GM18520 (cell line): ENCODE measurements at regions not wholly inside any gene's neighbourhood (a gene's known extent, or its start where the extent isn't known, plus 50 kb on each side); places are given as distances from the start of the nearest gene placed in this dataset.

Experiments used
- ATAC-seq: cut with Tn5 transposase; IDR thresholded peaks from one replicate; pipeline ENCODE4 v1.9.1; 2021; ENCODE audit not compliant: unreplicated experiment

DNA sequence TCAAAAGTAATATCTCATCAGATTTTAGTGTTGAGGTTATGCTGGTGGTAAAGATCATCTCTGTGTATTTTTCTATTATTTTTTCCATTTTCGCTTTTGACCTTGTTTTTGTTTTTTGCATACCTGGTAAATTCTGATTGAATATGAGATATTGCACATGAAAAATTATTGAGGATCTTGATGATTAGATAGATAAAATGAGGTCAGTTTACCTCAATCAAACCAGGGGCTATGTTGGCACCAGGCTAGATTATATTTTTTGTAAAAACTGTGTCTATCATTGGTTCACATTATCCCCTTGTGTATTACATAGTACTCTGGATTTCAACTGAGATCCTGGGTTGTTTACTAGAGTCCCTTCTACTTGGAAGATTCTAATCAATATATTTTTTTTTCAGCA lies 774.9 kb upstream of the ZNF608 start:
- ATAC-seq, result no peak

DNA sequence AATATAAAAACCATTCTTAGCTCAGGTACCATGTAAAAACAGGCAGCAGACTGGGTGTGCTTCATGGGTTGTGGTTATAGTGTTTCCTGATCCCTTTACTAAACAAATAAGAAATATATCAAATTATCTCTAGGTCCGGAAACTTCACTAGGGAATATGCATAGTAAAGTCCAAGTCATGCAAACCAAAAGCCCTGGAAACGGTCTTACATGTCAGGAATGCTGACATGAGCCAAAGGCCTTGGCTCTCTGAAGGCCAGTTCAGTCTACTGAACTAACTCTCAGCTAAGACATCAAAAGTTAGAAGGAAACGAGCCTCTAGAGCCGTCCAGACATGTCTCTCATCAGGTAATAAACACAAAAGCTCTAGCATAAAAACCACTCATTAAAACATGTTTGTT lies 778.9 kb upstream of the ZNF608 start:
- ATAC-seq, result no peak

DNA sequence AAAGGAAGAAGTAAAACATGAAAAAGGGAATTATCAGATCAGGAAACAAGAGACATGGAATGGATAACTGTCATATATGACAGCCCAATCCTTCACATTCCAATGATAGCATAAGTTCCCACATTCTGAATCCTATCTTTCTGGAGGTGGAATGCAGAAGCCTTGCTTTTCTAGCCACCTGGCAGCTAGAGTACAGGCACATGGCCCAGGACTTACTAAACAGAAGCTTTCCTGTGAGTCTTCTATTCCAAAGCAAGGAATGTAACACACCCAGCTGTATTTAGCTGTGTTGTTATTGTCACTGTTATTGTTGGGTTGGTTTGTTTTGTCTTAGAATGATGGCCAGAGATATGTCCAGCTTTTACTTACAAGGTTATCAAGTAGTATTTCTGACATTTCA lies 780.5 kb upstream of the ZNF608 start:
- ATAC-seq, result no peak

DNA sequence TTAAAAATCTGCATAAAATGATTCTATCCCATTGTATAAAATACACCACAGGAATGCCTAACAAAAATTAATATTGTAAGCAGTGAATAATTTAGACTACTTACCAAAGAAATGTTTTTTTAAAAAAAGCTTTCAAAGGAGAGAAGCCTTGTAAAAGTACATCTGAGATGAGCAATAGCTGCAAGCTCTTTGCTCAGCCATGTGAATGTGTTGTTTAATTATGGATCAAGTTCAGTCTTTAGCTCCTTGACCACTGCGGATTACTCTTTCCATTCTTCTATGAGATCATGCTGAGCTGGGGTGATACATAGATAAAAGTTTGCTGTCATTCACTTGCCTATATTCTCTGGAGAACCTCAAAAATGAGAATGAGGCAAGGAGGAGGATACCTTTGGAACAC lies 782.4 kb upstream of the ZNF608 start:
- no peak for ATAC-seq

DNA sequence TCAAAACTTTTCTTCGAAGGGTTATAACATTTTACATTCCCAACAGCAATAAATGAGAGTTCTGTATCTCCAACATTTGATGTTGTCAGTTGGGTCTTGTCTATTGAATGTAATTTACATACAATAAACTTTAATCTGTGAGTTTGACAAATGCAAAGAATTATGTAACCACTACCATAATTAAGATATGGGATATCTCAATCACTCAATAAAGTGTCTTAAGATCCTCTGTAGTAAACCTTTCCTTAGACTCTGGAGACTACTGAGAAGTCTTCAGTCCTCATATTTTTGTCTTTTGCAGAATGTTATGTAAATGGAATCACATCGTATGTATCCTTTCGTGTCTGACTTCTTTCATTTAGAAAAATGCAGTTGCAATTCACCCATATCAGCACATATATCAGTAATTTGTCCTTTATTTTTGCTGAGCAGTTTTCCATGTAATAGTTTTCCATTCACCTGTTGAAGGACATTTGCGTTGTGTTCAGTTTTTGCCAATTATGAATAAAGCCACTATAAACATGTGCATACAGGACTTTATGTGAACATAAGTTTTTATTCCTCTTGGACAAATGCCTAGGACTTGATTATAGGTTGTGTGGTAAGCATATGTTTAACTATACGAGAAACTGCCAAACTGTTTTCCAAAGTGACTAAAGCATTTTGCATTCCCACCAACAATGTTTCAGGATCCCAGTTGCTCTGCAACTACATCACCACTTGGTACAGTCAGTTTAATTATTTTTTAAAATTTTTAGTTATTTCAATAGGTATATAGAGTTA lies 784.6 kb upstream of the ZNF608 start:
- ATAC-seq, result no peak

DNA sequence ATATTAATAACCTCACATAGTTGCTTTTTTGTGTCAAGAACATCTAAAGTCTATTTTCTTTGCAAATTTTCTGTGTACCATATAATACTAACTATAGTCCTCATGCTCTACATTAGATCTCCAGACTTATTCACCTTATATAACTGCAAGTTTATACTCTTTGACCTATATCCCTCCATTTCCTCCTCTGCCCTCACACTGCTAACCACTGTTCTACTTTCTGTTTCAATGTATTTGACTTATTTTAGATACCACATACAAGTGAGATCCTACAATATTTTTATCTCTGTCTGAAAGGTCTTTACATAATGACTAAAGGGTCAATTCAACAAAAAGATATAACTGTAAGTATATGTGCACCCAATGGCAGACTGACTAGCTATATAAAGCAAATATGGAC lies 789.7 kb upstream of the ZNF608 start:
- peak; percentile 53 for ATAC-seq

DNA sequence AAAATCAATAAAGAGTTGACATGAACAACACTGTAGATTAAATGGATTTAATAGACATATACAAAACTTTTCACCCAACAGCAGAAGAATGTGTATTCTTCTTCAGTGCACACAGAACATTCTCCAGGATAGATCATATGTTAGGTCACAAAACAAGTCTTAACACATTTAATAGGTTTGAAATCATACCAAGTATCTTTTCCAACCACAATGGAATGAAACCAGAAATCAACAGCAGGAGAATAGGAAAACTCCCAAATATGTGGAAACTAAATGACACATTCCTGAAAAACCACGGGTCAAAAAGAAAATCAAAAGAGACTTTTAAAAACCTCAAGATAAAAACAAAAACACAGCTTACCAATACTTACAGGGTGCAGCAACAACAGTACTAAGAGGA lies 790.1 kb upstream of the ZNF608 start:
- no peak for ATAC-seq

DNA sequence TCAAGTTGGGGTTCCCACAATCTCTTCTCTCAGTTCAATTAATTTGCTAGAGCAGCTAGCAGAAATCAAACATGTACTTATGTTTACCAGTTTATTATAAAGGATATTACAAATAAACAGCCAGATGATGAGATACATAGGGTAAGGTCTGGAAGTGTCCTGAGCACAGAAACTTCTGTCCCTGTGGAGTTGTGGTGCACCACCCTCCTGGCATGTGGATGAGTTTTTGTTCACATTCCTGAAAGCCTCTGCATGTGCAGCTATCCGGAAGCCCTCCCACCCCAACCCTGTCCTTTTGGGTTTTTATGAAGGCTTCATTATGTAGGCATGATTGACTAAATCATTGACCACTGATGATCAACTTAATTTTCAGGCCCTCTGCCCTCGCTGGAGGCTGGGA lies 791.2 kb upstream of the ZNF608 start:
- no peak for ATAC-seq

DNA sequence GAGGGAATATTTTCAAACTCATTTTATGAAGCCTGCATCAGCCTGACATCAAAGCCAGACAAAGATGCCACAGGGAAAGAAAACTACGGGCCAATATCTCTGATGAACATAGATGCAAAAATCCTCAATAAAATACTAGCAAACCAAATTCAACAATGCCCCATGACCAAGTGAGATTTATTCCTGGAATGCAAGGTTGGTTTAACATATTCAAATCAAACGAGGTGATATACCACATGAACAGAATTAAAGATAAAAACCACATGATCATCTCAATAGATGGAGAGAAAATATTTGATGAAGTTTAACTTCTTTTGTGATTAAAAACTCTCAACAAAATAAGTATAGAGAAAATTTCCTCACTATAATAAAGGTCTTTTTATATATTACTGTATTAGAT lies 792.0 kb upstream of the ZNF608 start:
- ATAC-seq, result no peak

DNA sequence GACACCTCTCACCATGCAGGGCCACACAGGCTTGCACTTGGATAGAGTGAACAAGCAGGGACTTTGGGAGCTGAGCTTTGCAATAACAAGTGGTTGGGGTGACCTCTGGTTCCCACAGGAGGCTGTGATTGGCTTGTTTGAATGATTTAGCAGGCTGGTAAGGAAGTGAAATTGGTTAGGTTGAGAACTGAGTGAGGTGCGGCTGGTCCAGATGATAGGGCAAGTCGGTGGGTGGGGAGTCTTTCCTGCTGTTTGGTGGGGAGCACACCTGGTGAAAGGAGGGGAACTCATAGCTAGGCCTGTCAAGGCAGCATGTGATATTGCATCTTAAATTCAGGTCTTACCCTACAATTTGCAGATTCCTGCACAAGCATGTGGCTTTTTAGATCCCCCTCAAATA lies 794.6 kb upstream of the ZNF608 start:
- ATAC-seq, result no peak

DNA sequence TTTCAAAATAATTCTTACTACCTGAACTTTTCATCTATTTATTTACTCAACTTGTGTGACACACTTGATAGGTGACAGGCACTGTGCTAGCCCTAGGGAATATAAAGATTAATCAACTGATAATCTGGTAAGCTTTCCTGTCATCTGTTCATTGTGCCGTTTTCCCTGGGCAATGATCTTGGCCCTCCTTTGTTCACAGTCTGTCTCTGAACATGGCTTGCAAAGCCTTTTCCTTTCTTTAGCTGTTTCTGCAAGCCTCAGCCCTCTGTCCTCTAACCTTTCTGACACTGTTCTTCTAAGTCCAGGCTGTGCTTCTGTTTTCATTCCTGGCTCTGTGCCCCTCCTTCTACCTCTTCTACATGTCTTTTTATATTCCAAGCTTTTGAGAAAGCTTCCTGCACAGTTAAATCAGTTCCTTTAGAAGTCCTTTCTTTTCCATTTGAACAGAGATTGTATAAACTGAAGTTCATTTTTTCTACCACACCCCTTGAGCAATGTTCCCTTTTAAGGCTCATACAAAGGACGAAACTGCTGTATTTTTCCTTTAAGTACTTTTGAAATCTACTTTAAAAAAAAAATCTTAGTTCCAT lies 803.0 kb upstream of the ZNF608 start:
- no peak for ATAC-seq

DNA sequence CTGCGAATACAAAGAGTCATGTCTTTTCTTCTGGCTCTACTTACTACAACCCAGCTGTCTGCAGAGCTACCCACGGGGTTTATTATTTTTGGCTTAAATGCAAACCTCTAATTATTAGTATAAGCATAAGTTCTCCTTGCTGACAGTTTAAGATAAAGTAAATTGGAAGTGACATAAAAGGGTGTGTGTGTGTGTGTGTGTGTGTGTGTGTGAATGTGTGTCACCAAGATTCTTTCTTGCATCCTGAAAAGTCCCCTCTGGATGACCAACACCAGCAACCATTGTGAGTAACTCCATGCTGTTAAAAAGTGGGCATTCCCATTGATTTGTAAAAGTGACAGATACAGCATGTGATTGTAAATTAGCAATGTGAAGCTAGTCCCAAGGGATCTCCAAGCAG lies 803.8 kb upstream of the ZNF608 start:
- ATAC-seq, result no peak

DNA sequence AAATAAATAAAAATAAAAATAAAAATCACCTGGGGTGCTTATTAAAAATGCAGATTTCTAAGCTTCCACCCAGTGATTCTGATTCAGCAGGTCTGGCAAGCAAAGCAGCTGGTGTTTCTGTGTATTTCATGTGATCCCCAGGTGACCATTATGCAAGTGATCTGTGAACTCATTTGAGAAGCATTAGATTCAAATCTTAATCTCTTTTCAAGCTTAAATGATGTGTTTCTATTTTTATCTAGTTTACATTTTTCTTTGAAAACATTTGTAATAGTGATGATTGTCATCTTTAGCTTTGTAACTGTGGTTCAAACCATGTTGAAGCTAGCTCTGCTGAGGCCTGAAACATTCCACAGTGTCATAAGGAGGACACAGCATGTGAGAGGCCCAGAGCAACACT lies 804.8 kb upstream of the ZNF608 start:
- ATAC-seq, result no peak

DNA sequence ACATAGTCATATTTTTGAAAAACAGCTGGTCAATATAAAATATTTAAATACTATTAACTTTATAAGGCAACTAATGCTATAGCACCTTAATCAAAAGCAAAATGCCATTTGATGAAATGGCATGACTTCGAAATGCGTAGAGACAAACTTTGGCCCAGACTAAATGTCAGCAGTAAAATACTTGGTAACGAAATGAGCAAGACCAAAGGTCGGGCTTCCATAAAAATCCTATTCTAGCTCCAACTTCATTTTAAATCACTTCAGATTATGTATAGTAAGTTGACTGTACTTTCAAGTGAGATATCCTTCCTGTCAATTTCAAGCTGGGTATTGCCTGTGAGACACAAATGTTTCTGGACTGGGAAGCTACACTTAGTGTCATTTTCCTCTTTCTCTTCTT lies 805.4 kb upstream of the ZNF608 start:
- ATAC-seq, result no peak

DNA sequence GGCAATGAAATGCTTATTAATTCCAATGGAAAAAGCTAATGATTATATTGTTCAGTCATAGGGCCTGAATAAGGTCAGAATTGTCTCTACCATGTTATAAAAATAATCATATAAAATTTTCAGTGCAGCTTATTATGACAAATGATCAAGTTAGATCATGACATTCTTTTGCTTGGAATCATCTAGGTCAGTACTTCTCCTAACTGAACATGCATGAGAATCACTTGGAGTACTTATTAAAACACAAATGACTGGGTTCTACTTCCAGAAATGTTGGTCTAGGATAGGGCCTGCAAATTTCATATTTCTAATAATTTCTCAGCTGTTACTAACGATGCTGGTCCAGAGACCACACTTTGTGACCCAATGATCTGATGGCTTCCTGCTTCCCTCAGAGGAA lies 806.0 kb upstream of the ZNF608 start:
- ATAC-seq, result no peak

DNA sequence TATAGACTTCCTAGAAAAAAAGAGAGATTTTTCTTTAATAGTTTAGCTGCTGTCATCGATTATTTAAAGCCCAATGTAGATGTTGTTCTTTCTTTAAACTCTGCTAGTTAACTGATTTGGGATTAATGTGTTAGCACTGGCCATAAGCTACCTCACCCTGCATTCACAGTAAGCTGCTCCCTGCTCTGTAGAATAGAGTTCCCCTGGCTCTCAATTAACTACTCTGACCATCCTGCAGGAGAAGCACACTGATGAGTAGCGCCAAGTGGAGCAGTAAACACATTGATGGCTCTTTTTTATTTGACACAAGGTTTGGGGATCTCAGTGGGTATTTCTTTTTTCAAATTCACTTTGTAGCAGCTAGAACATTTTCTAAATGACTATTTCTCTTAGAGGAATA lies 807.9 kb upstream of the ZNF608 start:
- no peak for ATAC-seq

DNA sequence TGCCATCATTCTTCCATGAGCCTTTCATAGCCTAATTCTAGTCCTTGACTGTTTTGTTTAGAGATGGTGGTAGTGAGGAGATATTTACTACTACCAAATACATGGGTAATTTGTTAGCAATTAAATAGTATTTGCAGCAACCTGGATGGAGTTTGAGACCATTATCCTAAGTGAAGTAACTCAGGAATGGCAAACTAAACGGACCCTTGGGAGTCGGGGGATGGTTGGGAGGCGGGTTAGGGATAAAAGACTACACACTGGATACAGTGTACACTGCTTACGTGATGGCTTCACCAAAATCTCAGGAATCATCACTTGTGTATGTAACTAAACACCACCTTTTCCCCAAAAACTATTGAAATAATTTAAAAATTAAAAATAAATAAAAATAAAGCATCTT lies 809.2 kb upstream of the ZNF608 start:
- ATAC-seq, result no peak

DNA sequence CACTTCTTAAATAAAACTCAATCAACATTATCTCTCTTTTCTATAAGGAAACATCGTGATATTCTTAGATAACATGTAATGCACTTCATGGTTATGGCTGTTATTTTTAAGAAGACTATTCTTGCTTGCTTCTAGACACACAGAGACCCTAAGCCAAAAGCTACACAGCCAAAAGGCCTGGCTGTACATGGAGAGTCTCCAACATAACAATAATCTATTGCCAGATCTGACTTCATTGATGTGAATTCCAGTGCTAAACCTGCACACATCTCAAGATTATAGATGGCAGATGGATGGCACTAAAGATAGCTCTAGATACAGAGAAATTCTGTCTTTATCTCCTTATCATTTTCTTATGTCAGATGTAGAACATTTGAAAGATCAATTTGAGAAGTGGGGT lies 811.6 kb upstream of the ZNF608 start:
- ATAC-seq, result no peak

DNA sequence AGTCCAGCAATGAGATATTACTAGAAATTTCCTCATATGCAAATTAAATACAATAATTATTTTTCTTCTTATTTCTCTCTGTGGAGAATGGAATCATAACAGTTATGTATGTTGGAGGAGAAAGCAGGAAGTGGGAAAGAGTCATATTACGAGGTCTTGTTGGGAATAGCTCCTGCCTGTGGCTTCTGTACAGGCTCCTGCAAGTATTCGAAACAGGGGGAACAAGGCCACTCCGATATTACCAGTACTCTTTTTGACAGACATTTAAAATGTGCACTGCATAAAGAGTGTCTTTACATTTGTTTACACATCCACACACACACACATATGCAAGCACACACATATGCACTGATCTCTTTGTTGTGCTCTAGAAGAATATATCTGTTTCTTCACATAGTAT lies 812.0 kb upstream of the ZNF608 start:
- no peak for ATAC-seq

DNA sequence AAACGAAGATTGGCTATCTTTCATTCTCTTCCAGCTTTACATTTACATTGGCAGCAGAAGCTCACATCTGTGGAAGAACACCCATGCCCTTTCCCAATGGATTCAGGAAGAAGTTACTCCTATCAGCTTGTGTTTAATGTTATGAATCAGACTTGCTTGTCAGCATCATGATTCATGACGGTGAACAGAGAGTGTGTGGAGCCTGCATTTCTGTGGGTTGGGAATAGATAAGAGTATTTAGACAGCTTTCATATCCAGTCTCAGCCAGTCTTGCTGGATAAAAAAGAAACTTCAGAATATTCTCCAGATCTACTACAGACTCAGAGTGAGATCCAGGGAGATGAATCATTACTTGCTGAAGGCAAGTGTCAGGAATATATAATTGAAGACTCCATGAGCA lies 812.9 kb upstream of the ZNF608 start:
- ATAC-seq, result no peak

DNA sequence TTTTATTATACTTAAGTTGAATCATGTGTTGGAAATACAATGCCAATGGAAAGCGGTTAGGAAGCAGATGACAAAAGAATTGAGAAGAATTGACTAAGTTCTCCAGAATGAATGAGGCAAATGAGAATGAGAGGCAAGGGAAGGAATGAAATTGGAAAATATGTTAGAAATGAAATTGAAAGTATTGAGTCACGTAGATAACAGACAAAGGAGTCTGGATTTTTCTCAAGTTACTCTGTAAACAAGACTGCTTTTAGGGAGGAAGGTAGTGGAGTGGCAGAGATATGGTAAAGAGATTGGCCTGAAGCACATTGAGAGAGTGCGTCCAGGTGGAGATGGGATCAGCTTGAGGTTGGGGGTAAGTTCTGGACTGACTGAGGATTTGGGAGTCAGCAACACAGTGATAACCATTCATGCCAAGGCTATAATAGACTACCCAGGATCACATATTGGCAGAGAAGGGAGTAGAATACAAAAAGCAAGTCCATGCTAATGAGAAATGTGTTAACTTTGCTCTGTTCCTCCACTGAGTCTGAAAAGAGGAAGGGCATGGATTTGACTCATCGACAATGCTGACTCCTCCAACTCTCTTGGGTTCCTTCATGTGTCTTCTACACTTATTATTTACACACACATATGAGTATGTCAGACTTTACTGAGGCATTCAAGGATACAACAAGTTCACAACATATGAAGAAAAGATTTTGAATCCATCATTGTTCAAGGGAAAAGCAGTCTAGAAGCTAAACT lies 814.2 kb upstream of the ZNF608 start:
- no peak for ATAC-seq

DNA sequence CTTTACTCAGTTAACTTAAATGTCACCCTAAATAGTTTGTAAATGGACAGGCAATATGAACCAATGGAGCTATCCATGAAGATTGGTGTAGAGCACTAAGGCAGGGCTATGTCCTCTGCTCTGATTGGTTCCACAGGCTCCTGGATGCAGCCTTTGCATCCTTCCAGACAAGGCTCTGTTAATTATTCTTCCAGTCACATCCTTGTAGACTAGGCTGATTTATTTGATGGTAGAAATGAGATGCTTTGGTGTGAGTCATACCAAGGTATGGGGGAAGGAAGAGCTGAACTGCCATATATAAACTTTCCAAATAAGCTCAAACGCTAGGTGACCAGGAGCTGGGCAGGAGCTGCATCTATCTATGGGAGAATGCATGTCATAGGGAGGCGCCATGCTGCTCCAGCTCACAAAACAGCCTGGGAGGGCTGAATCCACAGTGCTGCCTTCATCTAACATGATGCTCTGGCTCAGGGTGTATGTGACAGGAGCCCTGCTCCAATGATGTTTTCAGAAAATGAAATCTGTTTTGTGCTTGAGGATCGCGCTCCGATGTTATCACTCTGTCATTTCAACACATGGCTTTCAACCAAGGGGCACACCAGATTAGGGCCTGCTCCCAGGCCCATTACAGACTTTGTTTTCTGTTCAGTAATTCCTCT lies 818.0 kb upstream of the ZNF608 start:
- no peak for ATAC-seq
